Suprapubic skin (tissue), 4 donors: ENCODE measurements at regions not wholly inside any gene's neighbourhood (a gene's known extent, or its start where the extent isn't known, plus 50 kb on each side); places are given as distances from the start of the nearest gene placed in this dataset.

ENCODE experiments used
- CTCF ChIP-seq, 2 donors: fragments of 200-600 bp in 1 of 2; fragments of 450-650 bp in 1 of 2; sonication (generic) in 1 of 2; IDR thresholded peaks; one replicate each; pipeline ENCODE4 v1.5.1; 2016 to 2019; ENCODE audit warnings: antibody characterized with exemption in 2 of 2, mild to moderate bottlenecking in 1 of 2, moderate library complexity in 1 of 2
- EP300 ChIP-seq: sonication (generic); formaldehyde crosslinking; IDR thresholded peaks from one replicate; pipeline ENCODE4 v1.6.1; 2017; ENCODE audit warnings: antibody characterized with exemption
- POLR2AphosphoS5 ChIP-seq, 3 donors: sonication (generic); formaldehyde crosslinking; IDR thresholded peaks; one replicate each; pipeline ENCODE4 v1.6.1; 2017; ENCODE audit warnings: antibody characterized with exemption in 3 of 3

- no peak for TF ChIP-seq EP300
- TF ChIP-seq POLR2AphosphoS5 (IDR thresholded peaks at IDR 0.05), result no peak
- TF ChIP-seq CTCF (IDR thresholded peaks at IDR 0.05), result no peak
Observed at GRCh38 chr12:71266606-71267005, 108.8 kb upstream of the TSPAN8 start.
